Astrocyte (in vitro differentiated cells and primary cell): ENCODE measurements at regions not wholly inside any gene's neighbourhood (a gene's known extent, or its start where the extent isn't known, plus 50 kb on each side); places are given as distances from the start of the nearest gene placed in this dataset.

Experiments used
- DNase-seq: peaks from one replicate; pipeline ENCODE4 v3.0.0-alpha.2; 2010; ENCODE audit warnings: low read depth
- FAIRE-seq: peaks from 2 replicates; lab custom pipeline; 2011; peaks lifted over from hg19 to GRCh38; lab: Jason Lieb, UNC
- H2AFZ ChIP-seq: 2 replicates; pipeline ENCODE4 v1.6.0; 2012; ENCODE audit warnings: low read depth, low read length, inconsistent platforms
- H3K27ac ChIP-seq: 2 replicates; pipeline ENCODE4 v1.5.1; 2011; ENCODE audit warnings: low read depth, low read length, inconsistent platforms
- H3K27me3 ChIP-seq: 2 replicates; pipeline ENCODE4 v1.6.0; 2011; ENCODE audit warnings: low read length, inconsistent platforms; ENCODE audit not compliant: insufficient read depth
- H3K36me3 ChIP-seq: 2 replicates; pipeline ENCODE4 v1.5.1; 2011; ENCODE audit warnings: low read length, inconsistent platforms; ENCODE audit not compliant: insufficient read depth
- H3K4me1 ChIP-seq: 2 replicates; pipeline ENCODE4 v1.5.1; 2011; ENCODE audit warnings: low read length, inconsistent platforms; ENCODE audit not compliant: insufficient read depth
- H3K4me2 ChIP-seq: 2 replicates; pipeline ENCODE4 v1.6.0; 2012; ENCODE audit warnings: low read length, inconsistent platforms
- H3K4me3 ChIP-seq: 2 replicates; pipeline ENCODE4 v1.5.1; 2011; ENCODE audit warnings: low read depth, mild to moderate bottlenecking, low read length, inconsistent platforms; ENCODE audit not compliant: insufficient read depth
- H3K79me2 ChIP-seq: 2 replicates; pipeline ENCODE4 v1.6.0; 2012; ENCODE audit warnings: mild to moderate bottlenecking, low read length, inconsistent platforms; ENCODE audit not compliant: insufficient read depth
- H3K9ac ChIP-seq: 2 replicates; pipeline ENCODE4 v1.6.0; 2012; ENCODE audit warnings: mild to moderate bottlenecking, low read length, inconsistent platforms
- H3K9me3 ChIP-seq: 2 replicates; pipeline ENCODE4 v1.5.1; 2012; ENCODE audit warnings: low read depth, mild to moderate bottlenecking, low read length, inconsistent platforms; ENCODE audit not compliant: insufficient read depth
- H4K20me1 ChIP-seq: 2 replicates; pipeline ENCODE4 v1.6.0; 2012; ENCODE audit warnings: low read length, inconsistent platforms; ENCODE audit not compliant: insufficient read depth
- H3K27ac Mint-ChIP-seq: one replicate; pipeline ENCODE4 v1.8.0; 2021; ENCODE audit warnings: mild to moderate bottlenecking, mixed read lengths; ENCODE audit not compliant: unreplicated experiment
- H3K27me3 Mint-ChIP-seq: one replicate; pipeline ENCODE4 v1.8.0; 2021; ENCODE audit warnings: low read depth, mixed read lengths; ENCODE audit not compliant: unreplicated experiment
- H3K36me3 Mint-ChIP-seq: one replicate; pipeline ENCODE4 v1.8.0; 2021; ENCODE audit warnings: low read depth, mixed read lengths; ENCODE audit not compliant: unreplicated experiment
- H3K4me1 Mint-ChIP-seq: one replicate; pipeline ENCODE4 v1.8.0; 2021; ENCODE audit warnings: low read depth, mixed read lengths; ENCODE audit not compliant: unreplicated experiment
- H3K4me3 Mint-ChIP-seq: one replicate; pipeline ENCODE4 v1.8.0; 2021; ENCODE audit warnings: mild to moderate bottlenecking, moderate library complexity, mixed read lengths; ENCODE audit not compliant: unreplicated experiment
- H3K9me3 Mint-ChIP-seq: one replicate; pipeline ENCODE4 v1.8.0; 2021; ENCODE audit warnings: mild to moderate bottlenecking, mixed read lengths; ENCODE audit not compliant: unreplicated experiment
- EZH2 ChIP-seq: IDR thresholded peaks from 2 replicates; pipeline ENCODE4 v1.6.1; 2012; ENCODE audit warnings: mild to moderate bottlenecking, low read length, inconsistent platforms; ENCODE audit not compliant: insufficient read depth
- TF ChIP-seq, protein P1 (sequence below): IDR thresholded peaks from 2 replicates; pipeline ENCODE4 v1.5.1; 2011; ENCODE audit warnings: low read depth, mild to moderate bottlenecking, inconsistent platforms, low read length, moderate library complexity; ENCODE audit not compliant: insufficient read depth

DNA sequence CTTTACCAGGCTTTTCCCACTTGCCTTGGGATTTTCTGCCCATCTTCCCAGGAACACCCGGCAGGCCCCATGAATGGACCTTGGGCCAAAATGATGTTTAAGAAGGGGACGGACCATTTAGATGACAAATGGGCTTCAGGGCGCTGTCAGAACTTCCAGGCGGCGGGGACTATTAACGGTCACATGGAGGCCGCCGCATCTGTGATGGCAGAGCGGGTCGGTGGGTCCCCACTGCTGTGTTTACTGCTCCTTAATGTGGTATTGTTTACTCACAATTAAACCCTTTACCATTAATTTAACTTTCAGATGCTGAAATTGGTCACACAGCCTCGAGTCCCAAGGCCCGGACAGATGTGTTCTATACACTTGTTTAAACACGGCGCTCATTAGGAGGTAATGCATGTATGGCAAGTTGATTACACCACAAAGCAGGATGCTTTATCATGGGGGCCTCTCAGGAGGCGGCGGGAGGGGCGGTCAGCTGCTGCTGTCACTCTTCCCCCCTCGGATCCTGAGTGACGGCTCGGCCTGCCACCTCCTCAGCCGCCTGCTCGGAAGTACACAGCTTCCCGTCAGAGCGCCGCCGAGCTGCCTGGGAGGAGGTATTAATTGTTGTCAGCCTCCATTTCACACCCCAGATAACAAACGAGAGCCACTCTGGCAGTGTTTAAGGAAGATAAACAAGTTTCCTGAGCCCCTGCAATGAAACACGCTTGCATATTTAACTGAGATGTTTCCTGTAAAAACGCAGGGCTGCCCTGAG lies 83.9 kb upstream of the IRX3 start:
- no peak for TF ChIP-seq EZH2
- TF ChIP-seq, protein P1, sequence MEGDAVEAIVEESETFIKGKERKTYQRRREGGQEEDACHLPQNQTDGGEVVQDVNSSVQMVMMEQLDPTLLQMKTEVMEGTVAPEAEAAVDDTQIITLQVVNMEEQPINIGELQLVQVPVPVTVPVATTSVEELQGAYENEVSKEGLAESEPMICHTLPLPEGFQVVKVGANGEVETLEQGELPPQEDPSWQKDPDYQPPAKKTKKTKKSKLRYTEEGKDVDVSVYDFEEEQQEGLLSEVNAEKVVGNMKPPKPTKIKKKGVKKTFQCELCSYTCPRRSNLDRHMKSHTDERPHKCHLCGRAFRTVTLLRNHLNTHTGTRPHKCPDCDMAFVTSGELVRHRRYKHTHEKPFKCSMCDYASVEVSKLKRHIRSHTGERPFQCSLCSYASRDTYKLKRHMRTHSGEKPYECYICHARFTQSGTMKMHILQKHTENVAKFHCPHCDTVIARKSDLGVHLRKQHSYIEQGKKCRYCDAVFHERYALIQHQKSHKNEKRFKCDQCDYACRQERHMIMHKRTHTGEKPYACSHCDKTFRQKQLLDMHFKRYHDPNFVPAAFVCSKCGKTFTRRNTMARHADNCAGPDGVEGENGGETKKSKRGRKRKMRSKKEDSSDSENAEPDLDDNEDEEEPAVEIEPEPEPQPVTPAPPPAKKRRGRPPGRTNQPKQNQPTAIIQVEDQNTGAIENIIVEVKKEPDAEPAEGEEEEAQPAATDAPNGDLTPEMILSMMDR: no peak
- Histone ChIP-seq H2AFZ (peak overlapping the region; percentile 21), H4K20me1 (no peaks in the 10 kb centered on the region), H3K4me3 (no peak overlapping the region), H3K9me3 (no peaks in the 10 kb centered on the region), H3K79me2 (no peaks in the 10 kb centered on the region), H3K27me3 (no peaks in the 10 kb centered on the region), H3K9ac (no peak overlapping the region), H3K27ac (no peak overlapping the region), H3K4me2 (peak overlapping the region; percentile 2), H3K36me3 (no peaks in the 10 kb centered on the region), H3K4me1 (peaks cover 13% of the 10 kb centered on the region)
- Mint-ChIP-seq H3K36me3 (no peaks in the 10 kb centered on the region), H3K27me3 (peaks cover 7% of the 10 kb centered on the region), H3K27ac (no peak overlapping the region), H3K4me1 (peaks cover 15% of the 10 kb centered on the region), H3K4me3 (no peak overlapping the region), H3K9me3 (peaks cover 3% of the 10 kb centered on the region)
- no peak for FAIRE-seq
- no peak for DNase-seq

DNA sequence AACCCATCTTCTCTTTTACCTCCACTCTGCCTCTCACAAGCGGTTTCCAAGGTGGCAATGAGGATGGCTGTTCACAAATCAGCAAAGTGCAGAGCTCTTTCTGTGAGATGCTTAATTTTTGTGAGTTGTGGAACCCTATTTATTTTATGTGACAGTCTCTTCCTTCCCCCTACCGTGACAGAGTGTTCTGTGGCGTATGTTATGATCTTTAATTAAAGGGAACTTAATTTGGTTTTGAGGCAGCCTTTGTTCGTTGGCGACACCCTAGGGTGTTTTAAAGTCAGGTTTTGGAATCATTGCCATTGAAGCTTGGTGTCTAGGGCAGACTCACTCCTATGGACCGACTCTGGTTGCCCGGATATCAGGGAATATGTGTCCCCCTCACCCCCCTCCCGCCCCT lies 83.3 kb upstream of the IRX3 start:
- Histone ChIP-seq H3K27ac (no peak overlapping the region), H3K4me3 (no peak overlapping the region), H3K4me2 (no peak overlapping the region), H3K9ac (no peak overlapping the region), H3K36me3 (no peaks in the 10 kb centered on the region), H3K79me2 (no peaks in the 10 kb centered on the region), H3K27me3 (no peaks in the 10 kb centered on the region), H3K9me3 (no peaks in the 10 kb centered on the region), H3K4me1 (peaks cover 13% of the 10 kb centered on the region), H2AFZ (no peak overlapping the region), H4K20me1 (no peaks in the 10 kb centered on the region)
- Mint-ChIP-seq H3K27me3 (peaks cover 7% of the 10 kb centered on the region), H3K4me3 (no peak overlapping the region), H3K9me3 (no peaks in the 10 kb centered on the region), H3K36me3 (no peaks in the 10 kb centered on the region), H3K4me1 (peaks cover 15% of the 10 kb centered on the region), H3K27ac (no peak overlapping the region)
- TF ChIP-seq, protein P1: no peak
- TF ChIP-seq EZH2: no peak
- FAIRE-seq (no peak), DNase-seq (no peak)

DNA sequence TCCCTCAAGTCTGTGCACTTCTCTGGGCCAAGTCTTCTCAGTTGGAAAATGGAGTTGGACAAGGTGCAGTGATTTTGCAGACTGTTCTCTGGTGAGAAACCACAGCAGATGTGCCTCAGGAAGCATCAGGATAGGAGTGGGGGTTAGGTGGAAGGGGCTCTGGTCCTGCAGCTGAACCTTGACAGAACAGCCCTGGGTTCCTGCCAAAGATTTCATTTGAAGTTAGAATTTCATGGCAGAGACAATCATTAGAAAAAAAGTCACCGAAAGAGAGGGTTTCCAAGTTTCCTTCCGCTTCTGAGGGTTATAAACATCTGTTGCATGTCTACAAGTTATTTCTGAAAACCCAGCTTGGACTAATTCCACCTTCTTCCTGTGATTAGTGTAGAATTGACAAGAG lies 80.4 kb upstream of the IRX3 start:
- TF ChIP-seq, protein P1: no peak
- no peak for TF ChIP-seq EZH2
- Mint-ChIP-seq H3K9me3 (no peaks in the 10 kb centered on the region), H3K27me3 (peaks cover 15% of the 10 kb centered on the region), H3K4me1 (peaks cover 5% of the 10 kb centered on the region), H3K36me3 (no peaks in the 10 kb centered on the region), H3K4me3 (no peak overlapping the region), H3K27ac (no peak overlapping the region)
- H3K4me1 ChIP-seq: no peaks in the 10 kb centered on the region
- H3K9ac ChIP-seq: no peak overlapping the region
- H2AFZ ChIP-seq: no peak overlapping the region
- no peak for DNase-seq
- H3K36me3 ChIP-seq: no peaks in the 10 kb centered on the region
- no peak overlapping the region for H3K4me2 ChIP-seq
- H3K4me3 ChIP-seq: no peak overlapping the region
- no peak for FAIRE-seq
- H3K27ac ChIP-seq: no peak overlapping the region
- no peaks in the 10 kb centered on the region for H3K27me3 ChIP-seq
- H3K79me2 ChIP-seq: no peaks in the 10 kb centered on the region
- no peaks in the 10 kb centered on the region for H4K20me1 ChIP-seq
- no peaks in the 10 kb centered on the region for H3K9me3 ChIP-seq
